T-helper 2 cell treated with Interferon-gamma antibody and Interleukin-4, amounts not matched to agents 100 ng/mL and 5 ng/mL, for 36 hours (primary cell): ENCODE measurements at regions not wholly inside any gene's neighbourhood (a gene's known extent, or its start where the extent isn't known, plus 50 kb on each side); places are given as distances from the start of the nearest gene placed in this dataset.

ENCODE experiments used
- intact Hi-C: fragments of 100-400 bp; cut with micrococcal nuclease; formaldehyde crosslinking; loops from one replicate; pipeline ENCODE4 v1.15.1; 2023

- intact Hi-C loops = no loop called here
Measured at GRCh38 chr3:66165660-66166059, 55.1 kb upstream of the SLC25A26 start.

GRCh38 chr3:66164155-66164554 lies 56.6 kb upstream of the SLC25A26 start:
- intact Hi-C loops = no loop called here

GRCh38 chr3:66163222-66163621 lies 57.6 kb upstream of the SLC25A26 start:
- intact Hi-C loops = no loop called here

GRCh38 chr3:66162766-66163165 lies 58.0 kb upstream of the SLC25A26 start:
- intact Hi-C loops = no loop called here

GRCh38 chr3:66158933-66159683 lies 61.7 kb upstream of the SLC25A26 start:
- intact Hi-C loops = no loop called here

- intact Hi-C loops = no loop called here
Measured at GRCh38 chr3:66154444-66154861, 66.3 kb upstream of the SLC25A26 start.

GRCh38 chr3:66153481-66154443 lies 67.0 kb upstream of the SLC25A26 start:
- intact Hi-C loops = no loop called here

- intact Hi-C loops = no loop called here
Measured at GRCh38 chr3:66152336-66152735, 68.5 kb upstream of the SLC25A26 start.

- intact Hi-C loops = no loop called here
Measured at GRCh38 chr3:66150977-66151376, 69.8 kb upstream of the SLC25A26 start.

GRCh38 chr3:66149269-66149668 lies 71.5 kb upstream of the SLC25A26 start:
- intact Hi-C loops = no loop called here

- intact Hi-C loops = no loop called here
Measured at GRCh38 chr3:66145408-66145733, 75.4 kb upstream of the SLC25A26 start.

GRCh38 chr3:66144568-66145407 lies 76.0 kb upstream of the SLC25A26 start:
- intact Hi-C loops = no loop called here

GRCh38 chr3:66142079-66142478 lies 78.7 kb upstream of the SLC25A26 start:
- intact Hi-C loops = no loop called here

- intact Hi-C loops = no loop called here
Measured at GRCh38 chr3:66140743-66141372, 79.9 kb upstream of the SLC25A26 start.

- intact Hi-C loops = no loop called here
Measured at GRCh38 chr3:66140106-66140505, 80.7 kb upstream of the SLC25A26 start.

- intact Hi-C loops = no loop called here
Measured at GRCh38 chr3:66139415-66139814, 81.4 kb upstream of the SLC25A26 start.

- intact Hi-C loops = loop anchor here (1.0 kb wide), 1 partner anchor 353 kb away; no protein-coding TSS in a partner anchor
Measured at GRCh38 chr3:66138336-66139313, 82.2 kb upstream of the SLC25A26 start.

- intact Hi-C loops = no loop called here
Measured at GRCh38 chr3:66136597-66136996, 84.2 kb upstream of the SLC25A26 start.

GRCh38 chr3:66133853-66134445 lies 86.9 kb upstream of the SLC25A26 start:
- intact Hi-C loops = no loop called here
